ENCODE measurements at regions not wholly inside any gene's neighbourhood (a gene's known extent, or its start where the extent isn't known, plus 50 kb on each side); places are given as distances from the start of the nearest gene placed in this dataset.

GRCh38 chr3:187902936-187903335 is 157.7 kb upstream of the BCL6 start:
- DNase-seq (peak; percentile 13), ATAC-seq (ENCODE audit: low read depth) (peak; percentile 32)
- H3K79me1 ChIP-seq (ENCODE audit: low read depth in 1 of 2, low read length in 2 of 2), result no peaks in the 10 kb centered on the region
- H2AK9ac ChIP-seq (replicated peaks; ENCODE audit: low read depth, low read length, poor library complexity), result no peak overlapping the region
- no peak overlapping the region for H3K9ac ChIP-seq (ENCODE audit: low read depth, low read length)
- no peak overlapping the region for H2AFZ ChIP-seq (replicated peaks; ENCODE audit: low read length, poor library complexity)
- CTCF ChIA-PET, result no interaction called here
- no peaks in the 10 kb centered on the region for H3K36me3 ChIP-seq (ENCODE audit: control insufficient read depth, insufficient read depth, low read length)
- no peak overlapping the region for H2AK5ac ChIP-seq (ENCODE audit: low read depth, low read length)
- H3K27ac ChIP-seq (ENCODE audit: insufficient read depth, low read length), result no peak overlapping the region
- H2BK5ac ChIP-seq (ENCODE audit: low read depth, low read length, poor library complexity, severe bottlenecking), result no peak overlapping the region
- H2BK120ac ChIP-seq (ENCODE audit: low read depth, low read length), result no peak overlapping the region
- H3K9me3 ChIP-seq (ENCODE audit: control insufficient read depth, insufficient read depth, low read length), result peaks cover 2% of the 10 kb centered on the region; the same call in 1 of the 2 replicates
- no peak overlapping the region for H2BK20ac ChIP-seq (ENCODE audit: low read depth, low read length)
- no peak overlapping the region for H3K4me2 ChIP-seq (ENCODE audit: low read depth, low read length)
- H4K91ac ChIP-seq (ENCODE audit: insufficient read depth, low read depth, low read length), result no peak overlapping the region
- H3K56ac ChIP-seq (ENCODE audit: extremely low read depth, insufficient read depth, low read length), result no peak overlapping the region
- no peak overlapping the region for H3K23ac ChIP-seq (ENCODE audit: low read depth, low read length)
- no CpG with 5 or more reads among the region's 1 CpG for WGBS, 2 experiments (ENCODE audit: extremely low coverage in 2 of 2, insufficient read length in 1 of 2)
- H3K9me1 ChIP-seq (ENCODE audit: insufficient read depth, low read length), result no peaks in the 10 kb centered on the region
- H4K8ac ChIP-seq (ENCODE audit: low read depth in 2 of 2, low read length in 2 of 2), result no peak overlapping the region
- BruUV-seq (replicated peaks), result no TSS peak
- no peak overlapping the region for H3K4ac ChIP-seq (ENCODE audit: low read depth, low read length)
- in situ Hi-C loops (cut with MboI; ENCODE audit: low sequenced_read_pairs) (no loop called here), intact Hi-C loops (cut with micrococcal nuclease) (no loop called here), dilution Hi-C loops (cut with HindIII; ENCODE audit: low sequenced_read_pairs, unreplicated experiment) (no loop called here)
- H3K18ac ChIP-seq (ENCODE audit: low read depth, low read length), result no peak overlapping the region
- no peak overlapping the region for H3K14ac ChIP-seq (replicated peaks; ENCODE audit: low read depth, low read length)
- no peak for TF ChIP-seq ELK1 (IDR thresholded peaks at IDR 0.05; ENCODE audit: borderline replicate concordance, low read depth, low read length)
- H4K20me1 ChIP-seq (ENCODE audit: insufficient read depth, low read length), result no peaks in the 10 kb centered on the region
- H2BK15ac ChIP-seq (ENCODE audit: low read depth, low read length), result no peak overlapping the region
- no peak overlapping the region for H3K4me3 ChIP-seq (ENCODE audit: insufficient read depth, low read depth, low read length)
- no peak overlapping the region for H4K5ac ChIP-seq (ENCODE audit: low read depth, low read length)
- peaks cover 19% of the 10 kb centered on the region; the same call in 1 of the 2 replicates for H3K27me3 ChIP-seq (ENCODE audit: control insufficient read depth, insufficient read depth, low read length)
- no peaks in the 10 kb centered on the region for H3K4me1 ChIP-seq (ENCODE audit: control insufficient read depth, insufficient read depth, low read length)
- POLR2A ChIA-PET (ENCODE audit: unreplicated experiment), result no interaction called here

Measured in IMR-90 (cell line).